OCI-LY1 (cell line): ENCODE measurements at regions not wholly inside any gene's neighbourhood (a gene's known extent, or its start where the extent isn't known, plus 50 kb on each side); places are given as distances from the start of the nearest gene placed in this dataset.
A peak's percentile ranks its signal among the peaks of the same experiment; 100 is the strongest.

ENCODE experiments used
- H2AFZ ChIP-seq: fragments of 200-600 bp; sonication (generic), shearing (Covaris generic); 2 replicates; pipeline ENCODE4 v1.6.0; 2014; ENCODE audit warnings: antibody characterized with exemption, mild to moderate bottlenecking, low read length
- H3F3A ChIP-seq: fragments of 200-600 bp; sonication (generic), shearing (Covaris generic); 2 replicates; pipeline ENCODE4 v1.6.0; 2014; ENCODE audit warnings: mild to moderate bottlenecking, antibody characterized with exemption, low read length, moderate library complexity; ENCODE audit not compliant: insufficient read depth
- H3K27ac ChIP-seq: fragments of 200-600 bp; sonication (generic); 2 replicates; pipeline ENCODE4 v1.5.1; 2014; ENCODE audit warnings: low read length, mixed run types, mild to moderate bottlenecking, low read depth; ENCODE audit not compliant: poor library complexity, severe bottlenecking
- H3K27me3 ChIP-seq: fragments of 200-600 bp; sonication (generic); 2 replicates; pipeline ENCODE4 v1.6.0; 2014; ENCODE audit warnings: antibody characterized with exemption, mild to moderate bottlenecking, low read length, moderate library complexity; ENCODE audit not compliant: insufficient read depth
- H3K36me3 ChIP-seq: fragments of 200-600 bp; sonication (generic); 2 replicates; pipeline ENCODE4 v1.6.1; 2014; ENCODE audit warnings: mild to moderate bottlenecking, antibody characterized with exemption, low read length, moderate library complexity, mixed read lengths; ENCODE audit not compliant: insufficient read depth
- H3K4me1 ChIP-seq: fragments of 200-600 bp; sonication (generic); 2 replicates; pipeline ENCODE4 v1.5.1; 2014; ENCODE audit warnings: mild to moderate bottlenecking, low read length, moderate library complexity; ENCODE audit not compliant: insufficient read depth, severe bottlenecking
- H3K4me2 ChIP-seq: fragments of 200-600 bp; sonication (generic), shearing (Covaris generic); 2 replicates; pipeline ENCODE4 v1.6.1; 2014; ENCODE audit warnings: low read length
- H3K4me3 ChIP-seq: fragments of 200-600 bp; sonication (generic); 2 replicates; pipeline ENCODE4 v1.5.1; 2014; ENCODE audit warnings: low read length, low read depth, mild to moderate bottlenecking, mixed read lengths; ENCODE audit not compliant: poor library complexity, severe bottlenecking
- H3K79me2 ChIP-seq: fragments of 200-600 bp; shearing (Covaris generic); 2 replicates; pipeline ENCODE4 v1.6.1; 2016; ENCODE audit warnings: mixed run types, low read length, mixed read lengths; ENCODE audit not compliant: insufficient read depth
- H3K9ac ChIP-seq: fragments of 200-600 bp; sonication (generic), shearing (Covaris generic); 2 replicates; pipeline ENCODE4 v1.6.1; 2014; ENCODE audit warnings: mild to moderate bottlenecking, low read length, mixed read lengths
- H3K9me2 ChIP-seq: fragments of 200-600 bp; sonication (generic), shearing (Covaris generic); 2 replicates; pipeline ENCODE4 v1.6.1; 2014; ENCODE audit warnings: low read depth, mild to moderate bottlenecking, low read length, mixed read lengths
- H3K9me3 ChIP-seq: fragments of 200-600 bp; shearing (Covaris generic); 2 replicates; pipeline ENCODE4 v1.6.1; 2014; ENCODE audit warnings: low read length, mixed read lengths
- H4K20me1 ChIP-seq: fragments of 200-600 bp; sonication (generic), shearing (Covaris generic); 2 replicates; pipeline ENCODE4 v1.6.0; 2016; ENCODE audit warnings: mild to moderate bottlenecking, low read length; ENCODE audit not compliant: insufficient read depth
- EZH2 ChIP-seq: fragments of 200-600 bp; sonication (generic), shearing (Covaris generic); IDR thresholded peaks from 2 replicates; pipeline ENCODE4 v1.8.0; 2017; ENCODE audit warnings: borderline replicate concordance, mixed run types, mild to moderate bottlenecking, antibody characterized with exemption, low read length, moderate library complexity, mixed read lengths
- TF ChIP-seq, protein P1 (sequence below): fragments of 200-600 bp; sonication (generic), shearing (Covaris generic); IDR thresholded peaks from 2 replicates; pipeline ENCODE4 v1.5.1; 2017; ENCODE audit warnings: mild to moderate bottlenecking, antibody characterized with exemption, low read length, moderate library complexity, mixed read lengths

DNA sequence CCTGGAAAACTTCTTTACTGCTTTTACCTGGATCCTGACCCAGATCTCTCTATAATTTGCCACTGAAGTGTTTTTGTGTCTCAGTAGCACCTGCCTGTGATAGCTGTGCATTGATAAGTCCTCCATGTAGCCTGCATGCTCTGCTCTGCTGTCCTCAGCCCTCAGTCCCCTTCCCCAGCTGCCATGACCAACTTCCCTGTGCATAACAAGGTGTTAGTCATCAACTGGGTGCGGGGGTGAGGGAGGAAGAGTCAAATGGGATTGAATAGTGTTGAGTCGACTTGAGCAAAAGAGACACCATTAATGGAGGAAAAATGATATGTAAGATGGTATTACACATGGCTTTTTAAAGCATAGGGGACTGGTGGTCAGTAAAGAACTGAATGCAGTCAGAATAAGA is 92.2 kb upstream of the PLET1 start:
- Histone ChIP-seq H4K20me1 (no peaks in the 10 kb centered on the region), H3K4me1 (no peaks in the 10 kb centered on the region), H3K79me2 (no peaks in the 10 kb centered on the region), H3K27me3 (no peaks in the 10 kb centered on the region), H3K36me3 (no peaks in the 10 kb centered on the region), H3K9ac (no peak overlapping the region), H3K4me2 (no peak overlapping the region), H3K4me3 (no peak overlapping the region), H3K9me3 (no peaks in the 10 kb centered on the region), H3F3A (no peaks in the 10 kb centered on the region), H3K27ac (no peak overlapping the region), H3K9me2 (no peaks in the 10 kb centered on the region), H2AFZ (no peak overlapping the region)
- TF ChIP-seq EZH2: no peak
- TF ChIP-seq, protein P1, sequence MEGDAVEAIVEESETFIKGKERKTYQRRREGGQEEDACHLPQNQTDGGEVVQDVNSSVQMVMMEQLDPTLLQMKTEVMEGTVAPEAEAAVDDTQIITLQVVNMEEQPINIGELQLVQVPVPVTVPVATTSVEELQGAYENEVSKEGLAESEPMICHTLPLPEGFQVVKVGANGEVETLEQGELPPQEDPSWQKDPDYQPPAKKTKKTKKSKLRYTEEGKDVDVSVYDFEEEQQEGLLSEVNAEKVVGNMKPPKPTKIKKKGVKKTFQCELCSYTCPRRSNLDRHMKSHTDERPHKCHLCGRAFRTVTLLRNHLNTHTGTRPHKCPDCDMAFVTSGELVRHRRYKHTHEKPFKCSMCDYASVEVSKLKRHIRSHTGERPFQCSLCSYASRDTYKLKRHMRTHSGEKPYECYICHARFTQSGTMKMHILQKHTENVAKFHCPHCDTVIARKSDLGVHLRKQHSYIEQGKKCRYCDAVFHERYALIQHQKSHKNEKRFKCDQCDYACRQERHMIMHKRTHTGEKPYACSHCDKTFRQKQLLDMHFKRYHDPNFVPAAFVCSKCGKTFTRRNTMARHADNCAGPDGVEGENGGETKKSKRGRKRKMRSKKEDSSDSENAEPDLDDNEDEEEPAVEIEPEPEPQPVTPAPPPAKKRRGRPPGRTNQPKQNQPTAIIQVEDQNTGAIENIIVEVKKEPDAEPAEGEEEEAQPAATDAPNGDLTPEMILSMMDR: no peak

GRCh38 chr11:112354364-112354763 is 93.7 kb upstream of the PLET1 start:
- no peaks in the 10 kb centered on the region for H3K79me2 ChIP-seq
- H4K20me1 ChIP-seq: no peaks in the 10 kb centered on the region
- H3K4me2 ChIP-seq: no peak overlapping the region
- TF ChIP-seq EZH2: no peak
- TF ChIP-seq, protein P1: no peak
- no peaks in the 10 kb centered on the region for H3K27me3 ChIP-seq
- H3K9ac ChIP-seq: no peak overlapping the region
- no peaks in the 10 kb centered on the region for H3F3A ChIP-seq
- H2AFZ ChIP-seq: no peak overlapping the region
- no peaks in the 10 kb centered on the region for H3K9me2 ChIP-seq
- H3K4me1 ChIP-seq: no peaks in the 10 kb centered on the region
- H3K36me3 ChIP-seq: no peaks in the 10 kb centered on the region
- H3K4me3 ChIP-seq: no peak overlapping the region
- H3K9me3 ChIP-seq: no peaks in the 10 kb centered on the region
- no peak overlapping the region for H3K27ac ChIP-seq

GRCh38 chr11:112355726-112356125 is 95.1 kb upstream of the PLET1 start:
- Histone ChIP-seq H3K9ac (no peak overlapping the region), H3K9me2 (no peaks in the 10 kb centered on the region), H3K27me3 (no peaks in the 10 kb centered on the region), H3K27ac (no peak overlapping the region), H3K79me2 (no peaks in the 10 kb centered on the region), H3K9me3 (no peaks in the 10 kb centered on the region), H3K4me2 (no peak overlapping the region), H3K4me1 (no peaks in the 10 kb centered on the region), H3K36me3 (no peaks in the 10 kb centered on the region), H3F3A (no peaks in the 10 kb centered on the region), H2AFZ (no peak overlapping the region), H4K20me1 (no peaks in the 10 kb centered on the region), H3K4me3 (no peak overlapping the region)
- TF ChIP-seq, protein P1: peak; percentile 46
- TF ChIP-seq EZH2: no peak
